Choroid plexus epithelial cell (primary cell): ENCODE measurements at regions not wholly inside any gene's neighbourhood (a gene's known extent, or its start where the extent isn't known, plus 50 kb on each side); places are given as distances from the start of the nearest gene placed in this dataset.
"Not testable (repeated sequence)": the region's sequence is repeated elsewhere in the genome, so short reads cannot be mapped to it uniquely, and the experiment has no call there.

Source experiments
- DNase-seq: peaks from one replicate; pipeline ENCODE4 v3.0.0-alpha.2; 2010; ENCODE audit warnings: low read depth
- H3K4me3 ChIP-seq: 2 replicates; pipeline ENCODE4 v1.5.1; 2011; ENCODE audit warnings: low read depth, mild to moderate bottlenecking, control low read depth, low read length, moderate library complexity
- TF ChIP-seq, protein P1 (sequence below): conservative IDR thresholded peaks from 2 replicates; pipeline ENCODE4 v1.5.1; 2011; ENCODE audit warnings: low read depth, mild to moderate bottlenecking, control low read depth, inconsistent platforms, low read length, moderate library complexity

DNA sequence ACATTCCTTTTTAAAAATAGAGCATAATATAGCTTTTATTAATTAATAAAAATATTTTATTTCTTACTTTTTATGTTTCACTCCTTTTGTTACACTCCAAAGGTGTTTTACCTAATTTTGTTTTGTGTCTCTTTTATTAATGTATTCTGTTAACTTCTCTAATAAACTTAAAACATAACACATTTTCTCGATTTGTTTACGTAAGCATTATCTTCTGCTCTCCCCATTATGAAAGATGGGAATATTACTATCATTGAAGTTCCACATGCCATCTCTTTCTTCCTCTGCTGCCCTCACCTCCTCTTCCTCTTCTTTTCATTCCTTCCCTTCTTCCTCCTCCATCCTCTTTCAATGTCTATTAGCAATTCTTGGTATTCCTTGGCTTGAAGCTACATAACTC lies 85.0 kb upstream of the HCRTR2 start:
- TF ChIP-seq, protein P1, sequence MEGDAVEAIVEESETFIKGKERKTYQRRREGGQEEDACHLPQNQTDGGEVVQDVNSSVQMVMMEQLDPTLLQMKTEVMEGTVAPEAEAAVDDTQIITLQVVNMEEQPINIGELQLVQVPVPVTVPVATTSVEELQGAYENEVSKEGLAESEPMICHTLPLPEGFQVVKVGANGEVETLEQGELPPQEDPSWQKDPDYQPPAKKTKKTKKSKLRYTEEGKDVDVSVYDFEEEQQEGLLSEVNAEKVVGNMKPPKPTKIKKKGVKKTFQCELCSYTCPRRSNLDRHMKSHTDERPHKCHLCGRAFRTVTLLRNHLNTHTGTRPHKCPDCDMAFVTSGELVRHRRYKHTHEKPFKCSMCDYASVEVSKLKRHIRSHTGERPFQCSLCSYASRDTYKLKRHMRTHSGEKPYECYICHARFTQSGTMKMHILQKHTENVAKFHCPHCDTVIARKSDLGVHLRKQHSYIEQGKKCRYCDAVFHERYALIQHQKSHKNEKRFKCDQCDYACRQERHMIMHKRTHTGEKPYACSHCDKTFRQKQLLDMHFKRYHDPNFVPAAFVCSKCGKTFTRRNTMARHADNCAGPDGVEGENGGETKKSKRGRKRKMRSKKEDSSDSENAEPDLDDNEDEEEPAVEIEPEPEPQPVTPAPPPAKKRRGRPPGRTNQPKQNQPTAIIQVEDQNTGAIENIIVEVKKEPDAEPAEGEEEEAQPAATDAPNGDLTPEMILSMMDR = no peak
- H3K4me3 ChIP-seq = no peak overlapping the region
- no peak for DNase-seq

DNA sequence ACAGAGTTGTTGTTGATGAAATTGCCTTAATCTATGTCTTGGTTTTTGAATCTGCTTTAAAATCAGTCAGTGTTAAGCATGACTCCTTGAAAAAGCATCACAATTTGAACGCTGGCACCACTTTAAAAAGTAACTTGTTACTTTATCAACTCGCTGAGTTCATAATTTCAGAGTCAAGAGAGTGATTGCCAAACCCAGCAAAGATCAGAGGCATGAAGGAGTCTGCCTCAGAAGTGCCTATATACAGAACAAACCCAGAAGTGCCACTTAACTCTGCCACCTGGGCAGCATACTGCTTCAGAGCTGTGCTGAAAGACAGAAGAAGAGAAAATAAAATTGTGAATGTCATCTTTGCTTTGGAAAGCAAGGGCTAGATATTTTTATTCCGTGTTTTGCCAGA lies 73.6 kb upstream of the HCRTR2 start:
- TF ChIP-seq, protein P1 = no peak
- DNase-seq = no peak

DNA sequence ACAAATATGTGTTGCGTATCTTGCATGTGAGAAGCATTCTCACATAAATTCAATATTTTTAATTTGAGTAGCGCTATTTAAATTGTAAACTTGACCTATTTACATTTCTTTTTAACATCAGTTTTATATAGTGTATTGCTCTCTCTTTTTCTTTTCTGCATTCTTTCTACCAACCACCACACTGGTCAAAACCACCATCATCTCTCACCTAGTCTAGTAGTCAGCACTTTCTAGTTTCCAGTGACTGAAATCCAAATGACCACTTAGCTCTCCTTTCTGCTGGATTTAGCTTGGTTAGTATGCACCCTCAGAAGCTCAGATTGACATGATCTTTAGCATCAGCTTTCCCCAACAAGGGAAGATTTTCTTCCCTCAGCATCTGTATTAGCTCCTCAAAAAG lies 73.2 kb upstream of the HCRTR2 start:
- no peak overlapping the region for H3K4me3 ChIP-seq
- DNase-seq = no peak
- TF ChIP-seq, protein P1 = no peak

More for the DNA sequence above, 73.6 kb upstream of the HCRTR2 start:
- no peak overlapping the region for H3K4me3 ChIP-seq

DNA sequence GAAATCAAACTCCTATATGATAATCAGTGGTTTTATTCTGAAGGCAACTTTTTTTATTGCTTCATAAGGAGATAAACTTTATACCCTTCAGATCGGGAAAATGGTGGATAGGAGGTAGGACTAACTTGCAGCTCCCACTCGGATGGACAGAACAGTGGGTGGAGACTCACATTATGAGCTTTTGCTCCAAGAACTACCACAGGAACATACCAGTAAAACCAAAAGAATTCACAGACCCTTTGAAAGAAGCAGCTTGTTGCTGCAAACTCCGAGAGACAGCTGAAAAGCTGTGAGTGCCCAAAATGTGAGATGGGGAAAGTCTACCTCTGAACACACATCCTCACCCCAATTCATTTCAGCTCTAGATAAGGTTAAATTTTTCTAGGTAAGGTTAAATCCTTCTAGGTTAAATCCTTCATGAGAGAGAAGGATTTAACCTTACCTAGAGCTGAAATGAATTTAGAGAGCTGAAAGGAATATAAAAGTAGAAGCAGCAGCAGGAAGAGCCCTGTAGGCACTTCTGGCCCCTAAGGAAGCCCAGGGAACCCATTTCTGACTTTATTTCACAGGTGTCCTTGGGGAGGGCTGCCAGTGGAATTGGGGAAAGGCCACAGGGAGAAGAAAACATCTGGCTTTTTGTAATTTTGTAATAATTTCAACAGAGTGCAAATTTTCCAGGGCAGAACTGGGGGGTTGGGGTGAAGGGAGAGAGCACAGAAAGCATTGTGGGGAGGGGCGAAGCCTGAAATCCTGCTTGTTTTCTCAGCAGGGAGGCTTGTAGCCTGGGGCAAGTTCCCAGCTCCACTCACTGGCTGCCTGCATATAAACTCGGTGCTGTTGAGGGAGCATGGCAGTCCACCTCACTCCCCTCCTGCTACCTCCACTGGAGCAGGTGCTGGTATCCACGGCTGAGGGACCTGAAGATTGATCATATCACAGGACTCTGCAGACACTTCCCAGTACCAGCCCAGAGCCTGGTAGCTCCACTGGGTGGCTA lies 65.9 kb upstream of the HCRTR2 start:
- TF ChIP-seq, protein P1 = no peak
- no peak overlapping the region for H3K4me3 ChIP-seq
- peak; percentile 4 for DNase-seq

DNA sequence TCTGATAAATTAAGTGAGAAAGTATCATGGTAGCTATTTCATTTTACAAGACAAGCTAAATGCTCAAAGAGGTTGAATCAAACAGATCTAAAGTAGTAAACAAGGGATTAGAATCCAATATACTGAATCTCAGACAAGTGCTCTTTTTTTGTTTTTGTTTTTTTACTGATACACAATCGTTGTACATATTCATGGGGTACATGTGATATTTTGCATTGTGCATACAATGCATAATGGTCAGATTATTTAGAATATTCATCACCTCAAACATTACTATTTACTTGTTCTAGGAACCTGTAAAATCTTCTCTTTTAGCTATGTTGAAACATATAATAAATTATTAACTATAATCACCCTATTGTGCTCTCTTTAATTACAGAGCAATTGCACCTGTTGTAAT lies 57.0 kb upstream of the HCRTR2 start:
- TF ChIP-seq, protein P1 = no peak
- H3K4me3 ChIP-seq = no peak overlapping the region
- DNase-seq = no peak

DNA sequence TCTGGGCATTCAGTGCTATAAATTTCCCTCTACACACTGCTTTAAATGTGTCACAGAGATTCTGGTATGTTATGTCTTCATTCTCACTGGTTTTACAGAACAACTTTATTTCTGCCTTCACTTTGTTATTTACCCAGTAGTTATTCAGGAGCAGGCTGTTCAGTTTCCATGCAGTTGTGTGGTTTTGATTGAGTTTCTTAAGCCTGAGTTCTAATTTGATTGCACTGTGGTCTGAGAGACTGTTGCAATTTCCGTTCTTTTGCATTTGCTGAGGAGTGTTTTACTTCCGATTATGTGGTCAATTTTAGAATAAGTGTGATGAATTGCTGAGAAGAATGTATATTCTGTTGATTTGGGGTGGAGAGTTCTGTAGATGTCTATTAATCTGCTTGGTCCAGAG lies 50.1 kb upstream of the HCRTR2 start:
- not testable (repeated sequence) for DNase-seq, H3K4me3 ChIP-seq
